H9 (cell line): ENCODE measurements at regions not wholly inside any gene's neighbourhood (a gene's known extent, or its start where the extent isn't known, plus 50 kb on each side); places are given as distances from the start of the nearest gene placed in this dataset.

Source experiments
- DNase-seq: peaks from one replicate; pipeline ENCODE4 v3.0.0-alpha.2; 2017
- H2AFZ ChIP-seq: one replicate; pipeline ENCODE4 v1.6.1; 2013; ENCODE audit warnings: mild to moderate bottlenecking, low read length, control low read depth, moderate library complexity
- H2AK5ac ChIP-seq: 2 replicates; pipeline ENCODE4 v1.6.1; 2013; ENCODE audit warnings: low read length, control low read depth, mixed read lengths; ENCODE audit not compliant: insufficient read length
- H2BK120ac ChIP-seq: one replicate; pipeline ENCODE4 v1.6.1; 2013; ENCODE audit warnings: low read depth, mild to moderate bottlenecking, low read length, control low read depth, inconsistent platforms; ENCODE audit not compliant: poor library complexity, severe bottlenecking
- H2BK12ac ChIP-seq: 2 replicates; pipeline ENCODE4 v1.6.1; 2013; ENCODE audit warnings: low read length, control low read depth, mixed read lengths, low read depth; ENCODE audit not compliant: insufficient read length
- H2BK15ac ChIP-seq: 2 replicates; pipeline ENCODE4 v1.6.1; 2013; ENCODE audit warnings: low read depth, low read length, control low read depth
- H2BK20ac ChIP-seq: one replicate; pipeline ENCODE4 v1.6.1; 2013; ENCODE audit warnings: low read depth, mild to moderate bottlenecking, low read length, control low read depth, inconsistent platforms; ENCODE audit not compliant: poor library complexity, severe bottlenecking
- H2BK5ac ChIP-seq: 2 replicates; pipeline ENCODE4 v1.6.1; 2013; ENCODE audit warnings: low read length, control low read depth, mixed read lengths; ENCODE audit not compliant: insufficient read length
- H3K14ac ChIP-seq: 2 replicates; pipeline ENCODE4 v1.6.1; 2013; ENCODE audit warnings: low read length, control low read depth; ENCODE audit not compliant: insufficient read depth
- H3K18ac ChIP-seq: 2 replicates; pipeline ENCODE4 v1.6.1; 2013; ENCODE audit warnings: low read depth, mild to moderate bottlenecking, mixed read lengths, low read length, control low read depth; ENCODE audit not compliant: insufficient read length
- H3K23ac ChIP-seq: 2 replicates; pipeline ENCODE4 v1.6.1; 2013; ENCODE audit warnings: low read length, control low read depth, mixed read lengths, low read depth; ENCODE audit not compliant: insufficient read length
- H3K23me2 ChIP-seq: 2 replicates; pipeline ENCODE4 v1.6.1; 2013; ENCODE audit warnings: low read depth, mild to moderate bottlenecking, mixed read lengths, low read length, control low read depth; ENCODE audit not compliant: insufficient read length, poor library complexity, severe bottlenecking
- H3K27ac ChIP-seq: 2 replicates; pipeline ENCODE4 v1.5.1; 2013; ENCODE audit warnings: low read length, control low read depth, mixed read lengths, low read depth; ENCODE audit not compliant: insufficient read length
- H3K27me3 ChIP-seq: 2 replicates; pipeline ENCODE4 v1.6.1; 2013; ENCODE audit warnings: low read length, control low read depth, inconsistent platforms; ENCODE audit not compliant: insufficient read depth
- H3K4ac ChIP-seq: 2 replicates; pipeline ENCODE4 v1.6.1; 2013; ENCODE audit warnings: low read depth, mild to moderate bottlenecking, control low read depth, inconsistent platforms, low read length, moderate library complexity
- H3K4me1 ChIP-seq: 2 replicates; pipeline ENCODE4 v1.6.1; 2013; ENCODE audit warnings: low read length, control low read depth, inconsistent platforms; ENCODE audit not compliant: insufficient read depth
- H3K4me2 ChIP-seq: 2 replicates; pipeline ENCODE4 v1.6.1; 2013; ENCODE audit warnings: low read length, control low read depth, mixed read lengths; ENCODE audit not compliant: insufficient read length, insufficient read depth
- H3K56ac ChIP-seq: 2 replicates; pipeline ENCODE4 v1.6.1; 2013; ENCODE audit warnings: low read depth, mild to moderate bottlenecking, mixed read lengths, low read length, control low read depth; ENCODE audit not compliant: insufficient read length
- H3K79me1 ChIP-seq: 2 replicates; pipeline ENCODE4 v1.6.1; 2013; ENCODE audit warnings: low read depth, mild to moderate bottlenecking, moderate library complexity, low read length, control low read depth, inconsistent platforms; ENCODE audit not compliant: insufficient read depth, poor library complexity, severe bottlenecking
- H3K79me2 ChIP-seq: 2 replicates; pipeline ENCODE4 v1.6.1; 2013; ENCODE audit warnings: low read length, control low read depth, inconsistent platforms; ENCODE audit not compliant: insufficient read depth
- H3K9ac ChIP-seq: 2 replicates; pipeline ENCODE4 v1.6.1; 2013; ENCODE audit warnings: low read length, control low read depth, mixed read lengths; ENCODE audit not compliant: insufficient read length; ENCODE audit errors: extremely low read depth
- H3K9me3 ChIP-seq: one replicate; pipeline ENCODE4 v1.6.1; 2013; ENCODE audit warnings: low read depth, low read length, inconsistent platforms; ENCODE audit not compliant: control insufficient read depth
- H3T11ph ChIP-seq: one replicate; pipeline ENCODE4 v1.6.1; 2013; ENCODE audit warnings: mild to moderate bottlenecking, low read length, control low read depth, inconsistent platforms
- H4K20me1 ChIP-seq: one replicate; pipeline ENCODE4 v1.6.1; 2013; ENCODE audit not compliant: control insufficient read depth, insufficient read length, insufficient read depth
- H4K5ac ChIP-seq: 2 replicates; pipeline ENCODE4 v1.6.1; 2013; ENCODE audit warnings: low read depth, mild to moderate bottlenecking, mixed read lengths, low read length, control low read depth; ENCODE audit not compliant: insufficient read length
- H4K8ac ChIP-seq: replicated peaks from 2 replicates; pipeline ENCODE4 v1.6.1; 2013; ENCODE audit warnings: low read length, control low read depth, mixed read lengths, low read depth; ENCODE audit not compliant: insufficient read length
- H4K91ac ChIP-seq: 2 replicates; pipeline ENCODE4 v1.6.1; 2013; ENCODE audit warnings: low read depth, mild to moderate bottlenecking, moderate library complexity, mixed read lengths, low read length, control low read depth; ENCODE audit not compliant: insufficient read length
- H3K27ac Mint-ChIP-seq, 3 experiments: 2 replicates in 2 of 3; 3 replicates in 1 of 3; pipeline ENCODE4 v1.8.0; 2020 to 2021; ENCODE audit warnings: mixed read lengths in 3 of 3, mild to moderate bottlenecking in 1 of 3, moderate library complexity in 1 of 3
- H3K27me3 Mint-ChIP-seq: 2 replicates; pipeline ENCODE4 v1.8.0; 2021; ENCODE audit warnings: low read depth, mild to moderate bottlenecking, moderate library complexity, mixed read lengths
- H3K36me3 Mint-ChIP-seq, 3 experiments: 2 replicates in 2 of 3; 3 replicates in 1 of 3; pipeline ENCODE4 v1.8.0; 2020 to 2021; ENCODE audit warnings: low read depth in 3 of 3, mixed read lengths in 3 of 3; ENCODE audit not compliant: insufficient read depth in 1 of 3
- H3K4me1 Mint-ChIP-seq, 2 experiments: 2 replicates each; pipeline ENCODE4 v1.8.0; 2020; ENCODE audit warnings: mixed read lengths in 2 of 2
- H3K4me3 Mint-ChIP-seq, 2 experiments: 2 replicates in 1 of 2; 3 replicates in 1 of 2; pipeline ENCODE4 v1.8.0; 2020 to 2021; ENCODE audit warnings: mild to moderate bottlenecking in 2 of 2, mixed read lengths in 2 of 2, moderate library complexity in 1 of 2
- H3K9me3 Mint-ChIP-seq, 2 experiments: 2 replicates in 1 of 2; 3 replicates in 1 of 2; pipeline ENCODE4 v1.8.0; 2020; ENCODE audit warnings: mild to moderate bottlenecking in 2 of 2, mixed read lengths in 2 of 2, moderate library complexity in 1 of 2
- whole genome bisulfite sequencing: extraction: QIAGEN DNeasy Blood & Tissue Kit; methylation state at CpG from one replicate; pipeline ENCODE4 v1.1.7; 2013; ENCODE audit warnings: missing lambda C conversion rate, low lambda C conversion rate, mixed read lengths; ENCODE audit not compliant: insufficient read length; ENCODE audit errors: extremely low coverage; 5-methylcytosine and 5-hydroxymethylcytosine counted together
- TF ChIP-seq, protein P1 (sequence below): fragments of 200-600 bp; sonication (generic); conservative IDR thresholded peaks from 3 replicates; pipeline ENCODE4 v1.8.0; 2021; ENCODE audit warnings: antibody characterized with exemption, mild to moderate bottlenecking

- H3K9me3 Mint-ChIP-seq = no peaks in the 10 kb centered on the region
- Histone ChIP-seq H3K9me3 (no peaks in the 10 kb centered on the region), H3K27me3 (no peaks in the 10 kb centered on the region), H4K20me1 (no peaks in the 10 kb centered on the region), H3K27ac (no peak overlapping the region), H3K79me2 (no peaks in the 10 kb centered on the region), H2BK5ac (no peak overlapping the region), H3K18ac (no peak overlapping the region), H2BK120ac (no peak overlapping the region), H3K14ac (no peak overlapping the region), H2BK20ac (no peak overlapping the region), H4K91ac (no peak overlapping the region), H4K5ac (no peak overlapping the region), H3K56ac (no peak overlapping the region), H3K23me2 (no peaks in the 10 kb centered on the region), H2BK12ac (no peak overlapping the region), H3K9ac (no peak overlapping the region), H2AK5ac (no peak overlapping the region), H4K8ac (no peak overlapping the region), H2BK15ac (no peak overlapping the region), H3K4me2 (no peak overlapping the region), H3K79me1 (no peaks in the 10 kb centered on the region), H3K4me1 (no peaks in the 10 kb centered on the region; the same call in 1 of the 2 replicates), H3T11ph (no peak overlapping the region), H3K23ac (no peak overlapping the region), H2AFZ (no peak overlapping the region), H3K4ac (no peak overlapping the region)
- no peak overlapping the region for H3K4me3 Mint-ChIP-seq
- H3K27me3 Mint-ChIP-seq = no peaks in the 10 kb centered on the region; the same call in none of the 2 replicates
- H3K27ac Mint-ChIP-seq = no peak overlapping the region
- WGBS = no CpG with 5 or more reads among the region's 3 CpGs
- H3K36me3 Mint-ChIP-seq = no peaks in the 10 kb centered on the region
- TF ChIP-seq, protein P1, sequence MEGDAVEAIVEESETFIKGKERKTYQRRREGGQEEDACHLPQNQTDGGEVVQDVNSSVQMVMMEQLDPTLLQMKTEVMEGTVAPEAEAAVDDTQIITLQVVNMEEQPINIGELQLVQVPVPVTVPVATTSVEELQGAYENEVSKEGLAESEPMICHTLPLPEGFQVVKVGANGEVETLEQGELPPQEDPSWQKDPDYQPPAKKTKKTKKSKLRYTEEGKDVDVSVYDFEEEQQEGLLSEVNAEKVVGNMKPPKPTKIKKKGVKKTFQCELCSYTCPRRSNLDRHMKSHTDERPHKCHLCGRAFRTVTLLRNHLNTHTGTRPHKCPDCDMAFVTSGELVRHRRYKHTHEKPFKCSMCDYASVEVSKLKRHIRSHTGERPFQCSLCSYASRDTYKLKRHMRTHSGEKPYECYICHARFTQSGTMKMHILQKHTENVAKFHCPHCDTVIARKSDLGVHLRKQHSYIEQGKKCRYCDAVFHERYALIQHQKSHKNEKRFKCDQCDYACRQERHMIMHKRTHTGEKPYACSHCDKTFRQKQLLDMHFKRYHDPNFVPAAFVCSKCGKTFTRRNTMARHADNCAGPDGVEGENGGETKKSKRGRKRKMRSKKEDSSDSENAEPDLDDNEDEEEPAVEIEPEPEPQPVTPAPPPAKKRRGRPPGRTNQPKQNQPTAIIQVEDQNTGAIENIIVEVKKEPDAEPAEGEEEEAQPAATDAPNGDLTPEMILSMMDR = peak; percentile 41; the same call in 2 of the 3 replicates
- H3K4me1 Mint-ChIP-seq = peaks cover 10% of the 10 kb centered on the region in 2 experiments
- no peak for DNase-seq
Observed at GRCh38 chr7:135799881-135800280, 51.3 kb upstream of the FAM180A start.
